Fibroblast of pulmonary artery (primary cell): ENCODE measurements at regions not wholly inside any gene's neighbourhood (a gene's known extent, or its start where the extent isn't known, plus 50 kb on each side); places are given as distances from the start of the nearest gene placed in this dataset.

ENCODE experiments used
- DNase-seq: peaks from one replicate; pipeline ENCODE4 v3.0.0-alpha.2; 2010; ENCODE audit warnings: low read depth
- H3K4me3 ChIP-seq: replicated peaks from 2 replicates; pipeline ENCODE4 v1.5.1; 2011; ENCODE audit warnings: low read depth, mild to moderate bottlenecking, control low read depth, low read length, moderate library complexity
- CTCF ChIP-seq: IDR thresholded peaks from 2 replicates; pipeline ENCODE4 v1.5.1; 2011; ENCODE audit warnings: mild to moderate bottlenecking, control low read depth, low read length, inconsistent platforms; ENCODE audit errors: missing control alignments

GRCh38 chr7:20554072-20554471 lies 61.4 kb upstream of the ABCB5 start:
- DNase-seq: no peak
- no peak for TF ChIP-seq CTCF
- H3K4me3 ChIP-seq: no peak overlapping the region

- no peak for DNase-seq
- no peak overlapping the region for H3K4me3 ChIP-seq
- no peak for TF ChIP-seq CTCF
These were observed 59.4 kb upstream of the ABCB5 start for GRCh38 chr7:20556091-20556490.

GRCh38 chr7:20557116-20557515 lies 58.4 kb upstream of the ABCB5 start:
- no peak for DNase-seq
- no peak for TF ChIP-seq CTCF
- no peak overlapping the region for H3K4me3 ChIP-seq

GRCh38 chr7:20558963-20559716 lies 56.3 kb upstream of the ABCB5 start:
- no peak for DNase-seq
- TF ChIP-seq CTCF: no peak

GRCh38 chr7:20559883-20560282 lies 55.6 kb upstream of the ABCB5 start:
- no peak for TF ChIP-seq CTCF
- DNase-seq: no peak
- H3K4me3 ChIP-seq: no peak overlapping the region

More at GRCh38 chr7:20558963-20559716, 56.3 kb upstream of the ABCB5 start:
- H3K4me3 ChIP-seq: no peak overlapping the region

GRCh38 chr7:20560325-20561180 lies 54.9 kb upstream of the ABCB5 start:
- no peak for DNase-seq
- H3K4me3 ChIP-seq: no peak overlapping the region
- no peak for TF ChIP-seq CTCF
